Mesendoderm (in vitro differentiated cells): ENCODE measurements at regions not wholly inside any gene's neighbourhood (a gene's known extent, or its start where the extent isn't known, plus 50 kb on each side); places are given as distances from the start of the nearest gene placed in this dataset.
A peak's percentile ranks its signal among the peaks of the same experiment; 100 is the strongest.

Source experiments
- DNase-seq: peaks from one replicate; pipeline ENCODE4 v3.0.0; 2013
- H2AK5ac ChIP-seq: 2 replicates; pipeline ENCODE4 v1.6.1; 2013; ENCODE audit warnings: low read length, inconsistent platforms
- H2BK120ac ChIP-seq: 2 replicates; pipeline ENCODE4 v1.6.1; 2013; ENCODE audit warnings: low read depth, mild to moderate bottlenecking, low read length, moderate library complexity, mixed read lengths
- H2BK15ac ChIP-seq: replicated peaks from 2 replicates; pipeline ENCODE4 v1.6.1; 2013; ENCODE audit warnings: low read depth, mild to moderate bottlenecking, moderate library complexity
- H2BK5ac ChIP-seq: 2 replicates; pipeline ENCODE4 v1.6.1; 2013; ENCODE audit warnings: low read length, inconsistent platforms
- H3K18ac ChIP-seq: 2 replicates; pipeline ENCODE4 v1.6.1; 2013; ENCODE audit warnings: mild to moderate bottlenecking, low read length, mixed read lengths
- H3K23ac ChIP-seq: one replicate; pipeline ENCODE4 v1.6.1; 2013; ENCODE audit warnings: low read length
- H3K27ac ChIP-seq: 2 replicates; pipeline ENCODE4 v1.5.1; 2013; ENCODE audit warnings: low read depth, mild to moderate bottlenecking, inconsistent platforms, low read length, moderate library complexity
- H3K27me3 ChIP-seq: 2 replicates; pipeline ENCODE4 v1.6.1; 2013; ENCODE audit warnings: low read length, control low read depth, mild to moderate bottlenecking, inconsistent platforms; ENCODE audit not compliant: insufficient read depth, poor library complexity
- H3K36me3 ChIP-seq: 2 replicates; pipeline ENCODE4 v1.6.1; 2013; ENCODE audit warnings: low read length, inconsistent platforms; ENCODE audit not compliant: control insufficient read depth, insufficient read depth
- H3K4ac ChIP-seq: one replicate; pipeline ENCODE4 v1.6.1; 2013; ENCODE audit warnings: low read depth, mild to moderate bottlenecking, low read length, moderate library complexity
- H3K4me1 ChIP-seq: 2 replicates; pipeline ENCODE4 v1.6.1; 2013; ENCODE audit warnings: low read depth, low read length, inconsistent platforms; ENCODE audit not compliant: control insufficient read depth
- H3K4me2 ChIP-seq: 2 replicates; pipeline ENCODE4 v1.6.1; 2013; ENCODE audit warnings: low read length
- H3K4me3 ChIP-seq: 2 replicates; pipeline ENCODE4 v1.5.1; 2013; ENCODE audit warnings: mild to moderate bottlenecking, low read length
- H3K56ac ChIP-seq: one replicate; pipeline ENCODE4 v1.6.1; 2013; ENCODE audit warnings: low read length
- H3K79me1 ChIP-seq: 2 replicates; pipeline ENCODE4 v1.6.1; 2013; ENCODE audit warnings: low read length, inconsistent platforms
- H3K79me2 ChIP-seq: 2 replicates; pipeline ENCODE4 v1.6.1; 2013; ENCODE audit warnings: mild to moderate bottlenecking, low read length; ENCODE audit not compliant: control insufficient read depth, insufficient read depth
- H3K9ac ChIP-seq: 2 replicates; pipeline ENCODE4 v1.6.1; 2013; ENCODE audit warnings: low read length, inconsistent platforms
- H4K5ac ChIP-seq: one replicate; pipeline ENCODE4 v1.6.1; 2013; ENCODE audit warnings: low read length
- H4K8ac ChIP-seq: one replicate; pipeline ENCODE4 v1.6.1; 2013; ENCODE audit warnings: low read depth, mild to moderate bottlenecking, control low read depth, low read length, moderate library complexity
- WGBS: extraction: QIAGEN DNeasy Blood & Tissue Kit; methylation state at CpG from one replicate; pipeline ENCODE4 v1.1.7; 2013; ENCODE audit warnings: low lambda C conversion rate, missing lambda C conversion rate; ENCODE audit not compliant: insufficient coverage; ENCODE audit errors: extremely low coverage; 5-methylcytosine and 5-hydroxymethylcytosine counted together

GRCh38 chr22:48588151-48588877 is 1239.4 kb downstream of the BRD1 start:
- no peak overlapping the region for H3K23ac ChIP-seq

GRCh38 chr22:48587236-48587865 is 1240.3 kb downstream of the BRD1 start:
- DNase-seq, result no peak
- Histone ChIP-seq H3K23ac (no peak overlapping the region), H3K4me1 (no peaks in the 10 kb centered on the region), H3K9ac (no peak overlapping the region), H3K56ac (no peak overlapping the region), H3K79me2 (peaks cover 2% of the 10 kb centered on the region), H2AK5ac (no peak overlapping the region), H2BK120ac (no peak overlapping the region), H2BK15ac (no peak overlapping the region), H4K5ac (no peak overlapping the region), H4K8ac (no peak overlapping the region), H2BK5ac (no peak overlapping the region), H3K27me3 (no peaks in the 10 kb centered on the region), H3K4me3 (no peak overlapping the region), H3K4me2 (no peak overlapping the region), H3K27ac (no peak overlapping the region), H3K18ac (no peak overlapping the region), H3K36me3 (no peaks in the 10 kb centered on the region), H3K79me1 (peaks cover 15% of the 10 kb centered on the region), H3K4ac (no peak overlapping the region)
- WGBS, result no CpG with 5 or more reads among the region's 18 CpGs

More at GRCh38 chr22:48588151-48588877, 1239.4 kb downstream of the BRD1 start:
- Histone ChIP-seq H3K18ac (no peak overlapping the region), H3K4ac (no peak overlapping the region), H3K56ac (no peak overlapping the region), H3K36me3 (no peaks in the 10 kb centered on the region), H3K9ac (no peak overlapping the region), H2BK120ac (no peak overlapping the region), H3K4me2 (no peak overlapping the region), H3K79me2 (peaks cover 2% of the 10 kb centered on the region), H4K5ac (no peak overlapping the region), H2BK5ac (no peak overlapping the region), H3K27ac (no peak overlapping the region), H4K8ac (no peak overlapping the region), H3K4me3 (no peak overlapping the region), H2AK5ac (no peak overlapping the region), H3K4me1 (no peaks in the 10 kb centered on the region), H3K79me1 (peaks cover 15% of the 10 kb centered on the region), H3K27me3 (no peaks in the 10 kb centered on the region), H2BK15ac (no peak overlapping the region)
- WGBS, result no CpG with 5 or more reads among the region's 23 CpGs
- no peak for DNase-seq

- Histone ChIP-seq H3K18ac (no peak overlapping the region), H2AK5ac (no peak overlapping the region), H3K4me2 (no peak overlapping the region), H2BK15ac (no peak overlapping the region), H3K23ac (no peak overlapping the region), H3K36me3 (no peaks in the 10 kb centered on the region), H3K79me1 (peaks cover 16% of the 10 kb centered on the region), H3K27ac (no peak overlapping the region), H4K8ac (no peak overlapping the region), H3K79me2 (peaks cover 2% of the 10 kb centered on the region), H3K9ac (no peak overlapping the region), H3K4ac (no peak overlapping the region), H3K27me3 (no peaks in the 10 kb centered on the region), H3K56ac (no peak overlapping the region), H3K4me3 (no peak overlapping the region), H4K5ac (no peak overlapping the region), H2BK5ac (no peak overlapping the region), H3K4me1 (no peaks in the 10 kb centered on the region), H2BK120ac (no peak overlapping the region)
- no peak for DNase-seq
- WGBS, result no CpG with 5 or more reads among the region's 7 CpGs
Observed at GRCh38 chr22:48586799-48587185, 1240.9 kb downstream of the BRD1 start.

- Histone ChIP-seq H3K27ac (no peak overlapping the region), H2BK15ac (no peak overlapping the region), H3K9ac (no peak overlapping the region), H3K4me1 (no peaks in the 10 kb centered on the region), H3K79me2 (peaks cover 2% of the 10 kb centered on the region), H3K79me1 (peaks cover 16% of the 10 kb centered on the region), H3K18ac (no peak overlapping the region), H4K8ac (no peak overlapping the region), H2BK120ac (no peak overlapping the region), H4K5ac (no peak overlapping the region), H3K4me2 (no peak overlapping the region), H2AK5ac (no peak overlapping the region), H2BK5ac (no peak overlapping the region), H3K4ac (no peak overlapping the region), H3K27me3 (no peaks in the 10 kb centered on the region), H3K36me3 (no peaks in the 10 kb centered on the region), H3K23ac (no peak overlapping the region), H3K56ac (no peak overlapping the region), H3K4me3 (no peak overlapping the region)
- 100% methylated on average over 2 of the region's 21 CpGs for WGBS
- peak; percentile 51 for DNase-seq
Observed at GRCh38 chr22:48585916-48586798, 1241.5 kb downstream of the BRD1 start.

GRCh38 chr22:48584170-48584569 is 1243.5 kb downstream of the BRD1 start:
- Histone ChIP-seq H3K4me1 (no peaks in the 10 kb centered on the region), H3K27ac (no peak overlapping the region), H4K8ac (no peak overlapping the region), H3K79me2 (peaks cover 2% of the 10 kb centered on the region), H2AK5ac (no peak overlapping the region), H3K36me3 (no peaks in the 10 kb centered on the region), H3K27me3 (no peaks in the 10 kb centered on the region), H3K79me1 (peaks cover 16% of the 10 kb centered on the region), H4K5ac (no peak overlapping the region), H3K23ac (no peak overlapping the region), H2BK5ac (no peak overlapping the region), H3K4ac (no peak overlapping the region), H2BK15ac (no peak overlapping the region), H3K9ac (no peak overlapping the region), H2BK120ac (no peak overlapping the region), H3K56ac (no peak overlapping the region), H3K4me2 (no peak overlapping the region), H3K18ac (no peak overlapping the region), H3K4me3 (no peak overlapping the region)
- no peak for DNase-seq
- WGBS, result 100% methylated on average over 1 of the region's 3 CpGs
